SK-N-SH (cell line): ENCODE measurements at regions not wholly inside any gene's neighbourhood (a gene's known extent, or its start where the extent isn't known, plus 50 kb on each side); places are given as distances from the start of the nearest gene placed in this dataset.
A peak's percentile ranks its signal among the peaks of the same experiment; 100 is the strongest.

Experiments used
- CTCF ChIA-PET: fragments of 300-600, 350-600 bp; formaldehyde crosslinking; extraction: SDS; loops from one replicate; lab custom pipeline; 2021; lab: Yijun Ruan, JAX
- POLR2A ChIA-PET: fragments of 350-600 bp; sonication (Branson Sonifier 250); formaldehyde crosslinking; extraction: SDS; loops from one replicate; lab custom pipeline; 2020; ENCODE audit warnings: antibody characterized with exemption, inconsistent platforms; lab: Yijun Ruan, JAX
- DNase-seq: peaks from one replicate; pipeline ENCODE4 v3.0.0; 2012
- H2AFZ ChIP-seq: fragments of 200-600 bp; sonication (generic); 2 replicates; pipeline ENCODE4 v1.8.1; 2016; ENCODE audit warnings: antibody characterized with exemption, mild to moderate bottlenecking, low read depth
- H3F3A ChIP-seq: fragments of 200-600 bp; sonication (generic); replicated peaks from 2 replicates; pipeline ENCODE3; 2016; ENCODE audit warnings: antibody characterized with exemption, mild to moderate bottlenecking; ENCODE audit not compliant: insufficient read depth
- H3K27ac ChIP-seq, 2 experiments: fragments of 200-500 bp in 1 of 2; fragments of 200-600 bp in 1 of 2; sonication (Bioruptor generic) in 1 of 2; sonication (generic), shearing (Covaris generic) in 1 of 2; 2 replicates each; pipeline versions ENCODE4 v1.5.1 to v1.6.1; 2014 to 2016; ENCODE audit warnings: low read depth in 2 of 2, inconsistent platforms in 1 of 2, low read length in 1 of 2, mild to moderate bottlenecking in 1 of 2, mixed read lengths in 1 of 2
- H3K27me3 ChIP-seq: fragments of 200-600 bp; sonication (generic), shearing (Covaris generic); 2 replicates; pipeline ENCODE4 v1.6.1; 2016; ENCODE audit warnings: mixed run types; ENCODE audit not compliant: insufficient read depth
- H3K36me3 ChIP-seq, 2 experiments: fragments of 200-500 bp in 1 of 2; fragments of 200-600 bp in 1 of 2; sonication (Bioruptor generic) in 1 of 2; sonication (generic) in 1 of 2; replicated peaks in 1 of 2; 2 replicates each; pipeline versions ENCODE3 to v1.5.1; 2014 to 2016; ENCODE audit warnings: low read length in 1 of 2, mild to moderate bottlenecking in 1 of 2; ENCODE audit not compliant: insufficient read depth in 2 of 2, control insufficient read depth in 1 of 2
- H3K4me1 ChIP-seq, 2 experiments: fragments of 200-500 bp in 1 of 2; fragments of 200-600 bp in 1 of 2; sonication (Bioruptor generic) in 1 of 2; sonication (generic), shearing (Covaris generic) in 1 of 2; 2 replicates each; pipeline versions ENCODE4 v1.5.1 to v1.6.1; 2014 to 2016; ENCODE audit warnings: low read depth in 1 of 2, low read length in 1 of 2, mixed run types in 1 of 2; ENCODE audit not compliant: insufficient read depth in 2 of 2, control insufficient read depth in 1 of 2
- H3K4me2 ChIP-seq: fragments of 200-600 bp; sonication (generic), shearing (Covaris generic); 2 replicates; pipeline ENCODE4 v1.6.1; 2017; ENCODE audit warnings: mixed run types
- H3K4me3 ChIP-seq, 2 experiments: fragments of 200-500 bp in 1 of 2; fragments of 200-600 bp in 1 of 2; sonication (Bioruptor generic) in 1 of 2; sonication (generic), shearing (Covaris generic) in 1 of 2; 2 replicates each; pipeline versions ENCODE4 v1.5.1 to v1.8.1; 2014 to 2016; ENCODE audit warnings: low read depth in 2 of 2, inconsistent platforms in 1 of 2, low read length in 1 of 2, mild to moderate bottlenecking in 1 of 2, mixed read lengths in 1 of 2, moderate library complexity in 1 of 2
- H3K79me2 ChIP-seq: fragments of 200-600 bp; sonication (generic); 2 replicates; pipeline ENCODE4 v1.8.1; 2017; ENCODE audit warnings: mild to moderate bottlenecking; ENCODE audit not compliant: insufficient read depth
- H3K9ac ChIP-seq: fragments of 200-600 bp; sonication (generic); 2 replicates; pipeline ENCODE4 v1.6.1; 2017; ENCODE audit warnings: mixed run types
- H3K9me2 ChIP-seq: fragments of 200-600 bp; sonication (generic); 2 replicates; pipeline ENCODE4 v1.6.1; 2017; ENCODE audit warnings: mixed run types
- H3K9me3 ChIP-seq: fragments of 200-600 bp; sonication (generic); 2 replicates; pipeline ENCODE4 v1.6.1; 2017; ENCODE audit warnings: mixed run types, mild to moderate bottlenecking, moderate library complexity
- H4K20me1 ChIP-seq: fragments of 200-600 bp; sonication (generic); 2 replicates; pipeline ENCODE4 v1.6.1; 2017; ENCODE audit warnings: mild to moderate bottlenecking, mixed run types; ENCODE audit not compliant: insufficient read depth
- CHD2 ChIP-seq: fragments of 150-350 bp; IDR thresholded peaks from 2 replicates; pipeline ENCODE4 v1.6.1; 2018; ENCODE audit warnings: low read length; ENCODE audit not compliant: partially characterized antibody
- ELF1 ChIP-seq: IDR thresholded peaks from 2 replicates; pipeline ENCODE4 v1.4.0; 2012
- EP300 ChIP-seq, 2 experiments: IDR thresholded peaks; 2 replicates each; pipeline versions ENCODE4 v1.4.0 to v1.6.1; 2012; ENCODE audit warnings: borderline replicate concordance in 1 of 2, low read depth in 1 of 2, low read length in 1 of 2
- EZH2phosphoT487 ChIP-seq: fragments of 200-600 bp; sonication (generic); IDR thresholded peaks from 2 replicates; pipeline ENCODE4 v1.6.1; 2017; ENCODE audit warnings: low read depth, mixed run types, mild to moderate bottlenecking, antibody characterized with exemption, moderate library complexity, borderline replicate concordance
- FOXJ3 ChIP-seq: sonication (generic); formaldehyde crosslinking; IDR thresholded peaks from 2 replicates; pipeline ENCODE4 v1.5.1; 2020; ENCODE audit warnings: mild to moderate bottlenecking, missing genetic modification reagents
- FOXM1 ChIP-seq: IDR thresholded peaks from 2 replicates; pipeline ENCODE4 v1.4.0; 2012; ENCODE audit warnings: low read depth, mild to moderate bottlenecking
- GABPA ChIP-seq: IDR thresholded peaks from 2 replicates; pipeline ENCODE4 v1.4.0; 2012; ENCODE audit warnings: low read depth, mild to moderate bottlenecking
- GATA2 ChIP-seq: sonication (generic); formaldehyde crosslinking; IDR thresholded peaks from 2 replicates; pipeline ENCODE4 v1.5.0; 2020; ENCODE audit warnings: mild to moderate bottlenecking, missing genetic modification reagents
- JUND ChIP-seq: IDR thresholded peaks from 2 replicates; pipeline ENCODE4 v1.4.0; 2012
- MEF2A ChIP-seq: IDR thresholded peaks from 2 replicates; pipeline ENCODE4 v1.4.0; 2012; ENCODE audit warnings: low read depth, borderline replicate concordance
- MXI1 ChIP-seq: IDR thresholded peaks from 2 replicates; pipeline ENCODE4 v1.6.1; 2012; ENCODE audit warnings: mild to moderate bottlenecking, low read depth, low read length, improper control_type of control experiment
- NFIC ChIP-seq: IDR thresholded peaks from 2 replicates; pipeline ENCODE4 v1.4.0; 2012; ENCODE audit warnings: borderline replicate concordance
- NRF1 ChIP-seq: IDR thresholded peaks from 2 replicates; pipeline ENCODE4 v1.6.1; 2012; ENCODE audit warnings: low read depth, mild to moderate bottlenecking, low read length
- POLR2AphosphoS5 ChIP-seq: IDR thresholded peaks from 2 replicates; pipeline ENCODE4 v1.6.1; 2012; ENCODE audit warnings: low read depth, low read length
- RCOR1 ChIP-seq: fragments of 150-350 bp; IDR thresholded peaks from 2 replicates; pipeline ENCODE4 v1.6.1; 2017; ENCODE audit warnings: antibody characterized with exemption, low read length
- RXRA ChIP-seq: IDR thresholded peaks from 2 replicates; pipeline ENCODE4 v1.4.0; 2012; ENCODE audit warnings: low read depth, mild to moderate bottlenecking, borderline replicate concordance
- SIN3A ChIP-seq: IDR thresholded peaks from 2 replicates; pipeline ENCODE4 v1.6.1; 2012; ENCODE audit warnings: low read depth, mild to moderate bottlenecking, low read length, moderate library complexity, borderline replicate concordance
- WGBS: methylation state at CpG from one replicate; pipeline ENCODE4 v1.1.6; 2017; ENCODE audit warnings: low lambda C conversion rate; 5-methylcytosine and 5-hydroxymethylcytosine counted together
- TF ChIP-seq, protein P1 (sequence below): IDR thresholded peaks from 2 replicates; pipeline ENCODE4 v1.6.1; 2012; ENCODE audit warnings: mild to moderate bottlenecking, low read depth, low read length, moderate library complexity
- TF ChIP-seq, protein P2 (sequence below): IDR thresholded peaks from 2 replicates; pipeline ENCODE4; 2012
- TF ChIP-seq, protein P3 (sequence below): IDR thresholded peaks from 2 replicates; pipeline ENCODE4 v1.4.0; 2012; ENCODE audit warnings: low read depth, borderline replicate concordance
- TF ChIP-seq, protein P4 (sequence below): IDR thresholded peaks from 2 replicates; pipeline ENCODE4 v1.4.0; 2012; ENCODE audit warnings: low read depth, borderline replicate concordance
- TF ChIP-seq, protein P5 (sequence below): fragments of 150-350 bp; IDR thresholded peaks from 2 replicates; pipeline ENCODE4 v1.6.1; 2016; ENCODE audit warnings: mild to moderate bottlenecking, low read depth, low read length
- TF ChIP-seq, protein P6 (sequence below): fragments of 200-600 bp; sonication (generic); IDR thresholded peaks from 2 replicates; pipeline ENCODE4 v1.6.1; 2017; ENCODE audit warnings: antibody characterized with exemption, mild to moderate bottlenecking, moderate library complexity

DNA sequence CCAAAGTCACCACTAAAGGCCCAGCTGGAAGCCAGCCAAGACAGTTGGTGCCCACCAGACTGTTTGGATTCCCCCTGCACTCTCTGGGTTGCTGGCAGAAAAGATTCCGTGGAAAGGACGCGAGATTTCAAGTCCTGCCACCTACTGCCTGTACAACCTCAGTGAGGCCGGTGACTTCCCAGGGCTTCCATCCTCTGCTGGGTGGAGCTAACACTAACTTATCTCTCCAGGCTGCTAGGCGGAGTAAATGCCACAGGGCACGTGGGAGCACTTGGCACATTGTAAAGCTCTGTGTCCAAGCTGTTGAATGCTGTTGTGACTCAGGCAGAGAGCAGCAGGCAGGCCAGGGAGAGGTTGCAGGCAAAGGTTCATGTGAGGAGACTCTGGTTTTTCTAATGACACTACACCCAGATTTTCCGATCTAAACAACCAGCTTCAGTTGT lies 50.9 kb upstream of the CDON start:
- no peak overlapping the region for H3K4me3 ChIP-seq
- H3F3A ChIP-seq = no peaks in the 10 kb centered on the region
- H3K36me3 ChIP-seq = no peaks in the 10 kb centered on the region
- H3K4me1 ChIP-seq = peaks cover 44 to 76% of the 10 kb centered on the region in 2 experiments
- H3K27ac ChIP-seq = peak overlapping the region; percentile 66 to 100
- ChIA-PET POLR2A (interaction anchor here (0.7 to 6.1 kb wide), 14 partner anchors 9 to 211 kb away, joined by 3 to 69 read pairs (median 5); partner anchors contain the start of genes CDON, FAM118B, PUS3 and RPUSD4), CTCF (interaction anchor here (0.7 to 8.0 kb wide), 13 partner anchors 10 to 189 kb away, joined by 3 to 95 read pairs (median 12); partner anchors contain the start of gene CDON)
- H3K27me3 ChIP-seq = no peaks in the 10 kb centered on the region
- peak overlapping the region; percentile 84; the same call in 1 of the 2 replicates for H2AFZ ChIP-seq
- H3K4me2 ChIP-seq = peak overlapping the region; percentile 18; the same call in 1 of the 2 replicates
- 14% methylated on average over 2 of the region's 7 CpGs for WGBS
- no peaks in the 10 kb centered on the region for H4K20me1 ChIP-seq
- peak; percentile 61 for DNase-seq
- H3K79me2 ChIP-seq = no peaks in the 10 kb centered on the region
- no peaks in the 10 kb centered on the region for H3K9me3 ChIP-seq
- no peaks in the 10 kb centered on the region for H3K9me2 ChIP-seq
- no peak overlapping the region for H3K9ac ChIP-seq
- TF ChIP-seq GABPA = no peak
- peak; percentile 91 for TF ChIP-seq GATA2 (CRISPR knock-in tag)
- TF ChIP-seq MXI1 = peak; percentile 96
- TF ChIP-seq, protein P1, sequence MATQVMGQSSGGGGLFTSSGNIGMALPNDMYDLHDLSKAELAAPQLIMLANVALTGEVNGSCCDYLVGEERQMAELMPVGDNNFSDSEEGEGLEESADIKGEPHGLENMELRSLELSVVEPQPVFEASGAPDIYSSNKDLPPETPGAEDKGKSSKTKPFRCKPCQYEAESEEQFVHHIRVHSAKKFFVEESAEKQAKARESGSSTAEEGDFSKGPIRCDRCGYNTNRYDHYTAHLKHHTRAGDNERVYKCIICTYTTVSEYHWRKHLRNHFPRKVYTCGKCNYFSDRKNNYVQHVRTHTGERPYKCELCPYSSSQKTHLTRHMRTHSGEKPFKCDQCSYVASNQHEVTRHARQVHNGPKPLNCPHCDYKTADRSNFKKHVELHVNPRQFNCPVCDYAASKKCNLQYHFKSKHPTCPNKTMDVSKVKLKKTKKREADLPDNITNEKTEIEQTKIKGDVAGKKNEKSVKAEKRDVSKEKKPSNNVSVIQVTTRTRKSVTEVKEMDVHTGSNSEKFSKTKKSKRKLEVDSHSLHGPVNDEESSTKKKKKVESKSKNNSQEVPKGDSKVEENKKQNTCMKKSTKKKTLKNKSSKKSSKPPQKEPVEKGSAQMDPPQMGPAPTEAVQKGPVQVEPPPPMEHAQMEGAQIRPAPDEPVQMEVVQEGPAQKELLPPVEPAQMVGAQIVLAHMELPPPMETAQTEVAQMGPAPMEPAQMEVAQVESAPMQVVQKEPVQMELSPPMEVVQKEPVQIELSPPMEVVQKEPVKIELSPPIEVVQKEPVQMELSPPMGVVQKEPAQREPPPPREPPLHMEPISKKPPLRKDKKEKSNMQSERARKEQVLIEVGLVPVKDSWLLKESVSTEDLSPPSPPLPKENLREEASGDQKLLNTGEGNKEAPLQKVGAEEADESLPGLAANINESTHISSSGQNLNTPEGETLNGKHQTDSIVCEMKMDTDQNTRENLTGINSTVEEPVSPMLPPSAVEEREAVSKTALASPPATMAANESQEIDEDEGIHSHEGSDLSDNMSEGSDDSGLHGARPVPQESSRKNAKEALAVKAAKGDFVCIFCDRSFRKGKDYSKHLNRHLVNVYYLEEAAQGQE = 0 out of 2 replicates have a peak, but pooled peaks have one; percentile 42
- no peak for TF ChIP-seq NRF1
- TF ChIP-seq, protein P2, sequence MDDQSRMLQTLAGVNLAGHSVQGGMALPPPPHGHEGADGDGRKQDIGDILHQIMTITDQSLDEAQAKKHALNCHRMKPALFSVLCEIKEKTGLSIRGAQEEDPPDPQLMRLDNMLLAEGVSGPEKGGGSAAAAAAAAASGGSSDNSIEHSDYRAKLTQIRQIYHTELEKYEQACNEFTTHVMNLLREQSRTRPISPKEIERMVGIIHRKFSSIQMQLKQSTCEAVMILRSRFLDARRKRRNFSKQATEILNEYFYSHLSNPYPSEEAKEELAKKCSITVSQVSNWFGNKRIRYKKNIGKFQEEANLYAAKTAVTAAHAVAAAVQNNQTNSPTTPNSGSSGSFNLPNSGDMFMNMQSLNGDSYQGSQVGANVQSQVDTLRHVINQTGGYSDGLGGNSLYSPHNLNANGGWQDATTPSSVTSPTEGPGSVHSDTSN = peak; percentile 49
- peak; percentile 67; the same call in 1 of the 2 replicates for TF ChIP-seq POLR2AphosphoS5
- peak; percentile 78 for TF ChIP-seq RCOR1
- TF ChIP-seq FOXM1 = no peak
- peak; percentile 71 for TF ChIP-seq NFIC
- TF ChIP-seq, protein P3, sequence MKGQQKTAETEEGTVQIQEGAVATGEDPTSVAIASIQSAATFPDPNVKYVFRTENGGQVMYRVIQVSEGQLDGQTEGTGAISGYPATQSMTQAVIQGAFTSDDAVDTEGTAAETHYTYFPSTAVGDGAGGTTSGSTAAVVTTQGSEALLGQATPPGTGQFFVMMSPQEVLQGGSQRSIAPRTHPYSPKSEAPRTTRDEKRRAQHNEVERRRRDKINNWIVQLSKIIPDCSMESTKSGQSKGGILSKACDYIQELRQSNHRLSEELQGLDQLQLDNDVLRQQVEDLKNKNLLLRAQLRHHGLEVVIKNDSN = peak; percentile 86
- TF ChIP-seq, protein P4, sequence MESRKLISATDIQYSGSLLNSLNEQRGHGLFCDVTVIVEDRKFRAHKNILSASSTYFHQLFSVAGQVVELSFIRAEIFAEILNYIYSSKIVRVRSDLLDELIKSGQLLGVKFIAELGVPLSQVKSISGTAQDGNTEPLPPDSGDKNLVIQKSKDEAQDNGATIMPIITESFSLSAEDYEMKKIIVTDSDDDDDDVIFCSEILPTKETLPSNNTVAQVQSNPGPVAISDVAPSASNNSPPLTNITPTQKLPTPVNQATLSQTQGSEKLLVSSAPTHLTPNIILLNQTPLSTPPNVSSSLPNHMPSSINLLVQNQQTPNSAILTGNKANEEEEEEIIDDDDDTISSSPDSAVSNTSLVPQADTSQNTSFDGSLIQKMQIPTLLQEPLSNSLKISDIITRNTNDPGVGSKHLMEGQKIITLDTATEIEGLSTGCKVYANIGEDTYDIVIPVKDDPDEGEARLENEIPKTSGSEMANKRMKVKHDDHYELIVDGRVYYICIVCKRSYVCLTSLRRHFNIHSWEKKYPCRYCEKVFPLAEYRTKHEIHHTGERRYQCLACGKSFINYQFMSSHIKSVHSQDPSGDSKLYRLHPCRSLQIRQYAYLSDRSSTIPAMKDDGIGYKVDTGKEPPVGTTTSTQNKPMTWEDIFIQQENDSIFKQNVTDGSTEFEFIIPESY = peak; percentile 69; the same call in 1 of the 2 replicates
- peak; percentile 81 for TF ChIP-seq FOXJ3 (CRISPR knock-in tag)
- TF ChIP-seq, protein P5, sequence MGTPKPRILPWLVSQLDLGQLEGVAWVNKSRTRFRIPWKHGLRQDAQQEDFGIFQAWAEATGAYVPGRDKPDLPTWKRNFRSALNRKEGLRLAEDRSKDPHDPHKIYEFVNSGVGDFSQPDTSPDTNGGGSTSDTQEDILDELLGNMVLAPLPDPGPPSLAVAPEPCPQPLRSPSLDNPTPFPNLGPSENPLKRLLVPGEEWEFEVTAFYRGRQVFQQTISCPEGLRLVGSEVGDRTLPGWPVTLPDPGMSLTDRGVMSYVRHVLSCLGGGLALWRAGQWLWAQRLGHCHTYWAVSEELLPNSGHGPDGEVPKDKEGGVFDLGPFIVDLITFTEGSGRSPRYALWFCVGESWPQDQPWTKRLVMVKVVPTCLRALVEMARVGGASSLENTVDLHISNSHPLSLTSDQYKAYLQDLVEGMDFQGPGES = no peak
- TF ChIP-seq, protein P6, sequence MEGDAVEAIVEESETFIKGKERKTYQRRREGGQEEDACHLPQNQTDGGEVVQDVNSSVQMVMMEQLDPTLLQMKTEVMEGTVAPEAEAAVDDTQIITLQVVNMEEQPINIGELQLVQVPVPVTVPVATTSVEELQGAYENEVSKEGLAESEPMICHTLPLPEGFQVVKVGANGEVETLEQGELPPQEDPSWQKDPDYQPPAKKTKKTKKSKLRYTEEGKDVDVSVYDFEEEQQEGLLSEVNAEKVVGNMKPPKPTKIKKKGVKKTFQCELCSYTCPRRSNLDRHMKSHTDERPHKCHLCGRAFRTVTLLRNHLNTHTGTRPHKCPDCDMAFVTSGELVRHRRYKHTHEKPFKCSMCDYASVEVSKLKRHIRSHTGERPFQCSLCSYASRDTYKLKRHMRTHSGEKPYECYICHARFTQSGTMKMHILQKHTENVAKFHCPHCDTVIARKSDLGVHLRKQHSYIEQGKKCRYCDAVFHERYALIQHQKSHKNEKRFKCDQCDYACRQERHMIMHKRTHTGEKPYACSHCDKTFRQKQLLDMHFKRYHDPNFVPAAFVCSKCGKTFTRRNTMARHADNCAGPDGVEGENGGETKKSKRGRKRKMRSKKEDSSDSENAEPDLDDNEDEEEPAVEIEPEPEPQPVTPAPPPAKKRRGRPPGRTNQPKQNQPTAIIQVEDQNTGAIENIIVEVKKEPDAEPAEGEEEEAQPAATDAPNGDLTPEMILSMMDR = no peak
- no peak for TF ChIP-seq ELF1
- TF ChIP-seq RXRA = 0 out of 2 replicates have a peak, but pooled peaks have one; percentile 54
- peak; percentile 92 for TF ChIP-seq CHD2
- TF ChIP-seq EZH2phosphoT487 = no peak
- no peak for TF ChIP-seq MEF2A
- TF ChIP-seq SIN3A = peak; percentile 91
- TF ChIP-seq EP300 (IDR thresholded peaks at IDR 0.05; ENCODE audit: borderline replicate concordance in 1 of 2, low read depth in 1 of 2, low read length in 1 of 2) = peak in 1 of 2 experiments; percentile 85; a peak in 3 of 4 replicates
- TF ChIP-seq JUND = peak; percentile 36; the same call in 1 of the 2 replicates
